K562 (cell line): ENCODE measurements at regions not wholly inside any gene's neighbourhood (a gene's known extent, or its start where the extent isn't known, plus 50 kb on each side); places are given as distances from the start of the nearest gene placed in this dataset.

ENCODE experiments used
- ATAC-seq: fragments of 200-7000 bp; cut with Tn5 transposase; 3 replicates; pipeline ENCODE4 v1.9.1; 2020; ENCODE audit warnings: moderate library complexity
- BruUV-seq: library from RNA; stranded (reverse); fragments of 400-500 nt; replicated peaks from 2 replicates; lab custom pipeline; 2021; lab: Mats Ljungman, UMichigan
- CTCF ChIA-PET: fragments of 300-600 bp; formaldehyde crosslinking; extraction: SDS; loops from one replicate; lab custom pipeline; 2021; ENCODE audit warnings: low intra/inter-chr PET ratio; lab: Yijun Ruan, JAX
- POLR2A ChIA-PET: fragments of 300-600, 350-650 bp; sonication (Branson Sonifier 250); formaldehyde crosslinking; extraction: SDS; loops from one replicate; lab custom pipeline; 2021; ENCODE audit warnings: antibody characterized with exemption, inconsistent platforms; lab: Yijun Ruan, JAX
- DNase-seq, 4 experiments: peaks; one replicate each; pipeline versions ENCODE4 v3.0.0 to v3.0.0-alpha.2; 2011 to 2018; ENCODE audit warnings: low spot score in 3 of 4, mixed read lengths in 3 of 4; ENCODE audit errors: extremely low read depth in 1 of 4
- FAIRE-seq: peaks from 2 replicates; lab custom pipeline; 2011; peaks lifted over from hg19 to GRCh38; lab: Jason Lieb, UNC
- H2AFZ ChIP-seq: 2 replicates; pipeline ENCODE4 v1.6.0; 2011; ENCODE audit warnings: low read depth, low read length, control low read depth, inconsistent platforms
- H3K27ac ChIP-seq: fragments of 200-600 bp; 3 replicates; pipeline ENCODE4 v1.8.0; 2011; ENCODE audit warnings: low read depth, mild to moderate bottlenecking, control low read depth, inconsistent platforms, low read length, moderate library complexity, mixed read lengths; ENCODE audit errors: extremely low read depth
- H3K27me3 ChIP-seq, 2 experiments: fragments of 300-600 bp in 1 of 2; 2 replicates in 1 of 2; 3 replicates in 1 of 2; pipeline versions ENCODE4 v1.6.0 to v1.8.0; 2011; ENCODE audit warnings: inconsistent platforms in 2 of 2, low read length in 2 of 2, mild to moderate bottlenecking in 1 of 2, mixed read lengths in 1 of 2, moderate library complexity in 1 of 2; ENCODE audit not compliant: control insufficient read depth in 2 of 2, insufficient read depth in 2 of 2
- H3K36me3 ChIP-seq: fragments of 300-600 bp; 3 replicates; pipeline ENCODE4 v1.8.0; 2011; ENCODE audit warnings: mild to moderate bottlenecking, low read length, inconsistent platforms; ENCODE audit not compliant: control insufficient read depth, insufficient read depth
- H3K4me1 ChIP-seq, 2 experiments: fragments of 200-600 bp in 1 of 2; replicated peaks in 1 of 2; 2 replicates in 1 of 2; 3 replicates in 1 of 2; pipeline versions ENCODE4 v1.5.1 to v1.8.0; 2011; ENCODE audit warnings: inconsistent platforms in 2 of 2, low read length in 2 of 2, mild to moderate bottlenecking in 1 of 2, mixed read lengths in 1 of 2, moderate library complexity in 1 of 2; ENCODE audit not compliant: control insufficient read depth in 2 of 2, insufficient read depth in 2 of 2
- H3K4me2 ChIP-seq: 2 replicates; pipeline ENCODE4 v1.6.1; 2011; ENCODE audit warnings: low read length, control low read depth, inconsistent platforms, mixed read lengths; ENCODE audit not compliant: insufficient read depth
- H3K4me3 ChIP-seq: fragments of 200-600 bp; sonication (generic), shearing (Covaris generic); 2 replicates; pipeline ENCODE4 v1.5.1; 2016; ENCODE audit warnings: control low read depth, inconsistent platforms
- H3K79me2 ChIP-seq: fragments of 200-600 bp; 3 replicates; pipeline ENCODE4 v1.8.0; 2011; ENCODE audit warnings: low read length, inconsistent platforms; ENCODE audit not compliant: control insufficient read depth, insufficient read depth
- H3K9ac ChIP-seq, 2 experiments: 2 replicates each; pipeline versions ENCODE4 v1.6.0 to v1.6.1; 2011; ENCODE audit warnings: low read depth in 2 of 2, low read length in 2 of 2, control low read depth in 1 of 2, inconsistent platforms in 1 of 2, mild to moderate bottlenecking in 1 of 2, mixed read lengths in 1 of 2; ENCODE audit not compliant: insufficient read depth in 1 of 2
- H3K9me1 ChIP-seq: one replicate; pipeline ENCODE4 v1.6.0; 2011; ENCODE audit warnings: inconsistent platforms, mild to moderate bottlenecking, low read length, moderate library complexity; ENCODE audit not compliant: control insufficient read depth, insufficient read depth
- H3K9me3 ChIP-seq: replicated peaks from 2 replicates; pipeline ENCODE4 v1.5.1; 2011; ENCODE audit warnings: low read depth, low read length, inconsistent platforms; ENCODE audit not compliant: control insufficient read depth, insufficient read depth
- H4K20me1 ChIP-seq: replicated peaks from 2 replicates; pipeline ENCODE4 v1.6.1; 2011; ENCODE audit warnings: low read length, inconsistent platforms, mixed read lengths; ENCODE audit not compliant: control insufficient read depth, insufficient read depth
- CBX1 ChIP-seq: sonication (generic); IDR thresholded peaks from 2 replicates; pipeline ENCODE4 v1.6.1; 2016; ENCODE audit warnings: antibody characterized with exemption, low read depth, mild to moderate bottlenecking
- FOXK2 ChIP-seq, 2 experiments: fragments of 450-650 bp; IDR thresholded peaks in 1 of 2; conservative IDR thresholded peaks in 1 of 2; 2 replicates each; pipeline ENCODE4 v1.6.1; 2016; ENCODE audit warnings: low read depth in 2 of 2, mild to moderate bottlenecking in 1 of 2
- HLTF ChIP-seq: fragments of 450-650 bp; IDR thresholded peaks from 2 replicates; pipeline ENCODE4 v1.6.1; 2016
- MBD1 ChIP-seq: fragments of 250-450 bp; sonication (Bioruptor Pico); IDR thresholded peaks from 2 replicates; pipeline ENCODE4 v1.8.0; 2022; ENCODE audit warnings: inconsistent platforms
- NCOA2 ChIP-seq, 2 experiments: fragments of 450-650 bp; IDR thresholded peaks; 2 replicates each; pipeline ENCODE4 v1.6.1; 2018; ENCODE audit warnings: mild to moderate bottlenecking in 2 of 2, moderate library complexity in 1 of 2; ENCODE audit not compliant: partially characterized antibody in 2 of 2
- PRPF4 ChIP-seq: fragments of 200-400 bp; formaldehyde crosslinking; IDR thresholded peaks from one replicate; pipeline ENCODE4 v1.6.1; 2017; ENCODE audit warnings: low read length, low read depth, mild to moderate bottlenecking; ENCODE audit not compliant: insufficient read depth, poor library complexity, severe bottlenecking
- PTTG1 ChIP-seq: fragments of 450-650 bp; IDR thresholded peaks from 2 replicates; pipeline ENCODE4 v1.6.1; 2016; ENCODE audit warnings: low read depth, mild to moderate bottlenecking, missing genetic modification characterization, missing compliant biosample characterization
- TRIM28 ChIP-seq: fragments of 450-650 bp; IDR thresholded peaks from 2 replicates; pipeline ENCODE4 v1.6.1; 2017
- ZBTB49 ChIP-seq: sonication (generic); formaldehyde crosslinking; IDR thresholded peaks from 2 replicates; pipeline ENCODE4 v1.8.0; 2022; ENCODE audit warnings: missing genetic modification reagents, mild to moderate bottlenecking, borderline replicate concordance
- ZBTB8A ChIP-seq: fragments of 450-650 bp; IDR thresholded peaks from 2 replicates; pipeline ENCODE4 v1.6.1; 2018; ENCODE audit warnings: mild to moderate bottlenecking, moderate library complexity; ENCODE audit not compliant: partially characterized antibody
- ZNF146 ChIP-seq: IDR thresholded peaks from one replicate; pipeline ENCODE4 v1.6.1; 2018; ENCODE audit warnings: missing compliant biosample characterization; ENCODE audit not compliant: unreplicated experiment
- ZNF282 ChIP-seq: sonication (generic); formaldehyde crosslinking; IDR thresholded peaks from 2 replicates; pipeline ENCODE4 v1.8.1; 2023; ENCODE audit warnings: missing genetic modification reagents
- ZNF311 ChIP-seq: fragments of 250-450 bp; sonication (Bioruptor Pico); IDR thresholded peaks from 2 replicates; pipeline ENCODE4 v1.4.0; 2020; ENCODE audit warnings: mild to moderate bottlenecking, moderate library complexity
- ZNF57 ChIP-seq: fragments of 450-650 bp; formaldehyde crosslinking; IDR thresholded peaks from 2 replicates; pipeline ENCODE4 v1.4.0; 2020; ENCODE audit warnings: mild to moderate bottlenecking, moderate library complexity
- ZZZ3 ChIP-seq: fragments of 450-650 bp; IDR thresholded peaks from 2 replicates; pipeline ENCODE4 v1.6.1; 2016; ENCODE audit warnings: antibody characterized with exemption, mild to moderate bottlenecking, moderate library complexity
- WGBS: fragments of 100-300 bp; shearing (Covaris generic); methylation state at CpG from one replicate; pipeline ENCODE4 v1.1.6; 2016; ENCODE audit warnings: low coverage, mixed read lengths; ENCODE audit not compliant: insufficient coverage; ENCODE audit errors: missing lambda C conversion rate; 5-methylcytosine and 5-hydroxymethylcytosine counted together
- in situ Hi-C: fragments of 300-500 bp; cut with MboI; formaldehyde crosslinking; loops from 4 replicates; pipeline ENCODE4 v1.15.0; 2018; ENCODE audit warnings: inconsistent platforms, mixed read lengths
- intact Hi-C: fragments of 100-400 bp; cut with micrococcal nuclease; formaldehyde crosslinking; loops from 2 replicates; pipeline ENCODE4 v1.14.2; 2022

DNA sequence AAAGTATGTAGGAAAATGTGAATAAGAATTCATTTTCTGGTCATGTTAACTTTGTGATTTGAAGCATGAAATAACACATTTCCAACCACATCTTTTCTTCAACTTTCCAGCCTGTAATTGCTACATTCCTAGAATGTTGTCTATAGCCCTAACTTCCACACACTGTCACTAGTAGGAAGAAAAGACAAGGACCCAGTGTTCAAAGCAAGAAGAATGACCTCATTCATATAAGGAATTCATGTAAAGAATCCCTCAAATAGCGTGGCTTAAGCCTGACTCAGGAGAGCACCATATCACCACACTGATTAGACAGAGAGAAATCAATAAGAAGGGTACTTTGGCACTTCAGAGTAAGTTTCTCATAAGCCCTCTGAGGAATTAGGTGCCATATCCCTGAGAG, 318.7 kb upstream of the CHRM2 start (continued):
- TF ChIP-seq ZBTB49 (CRISPR knock-in tag) (no peak), ZZZ3 (no peak), ZNF57 (CRISPR knock-in tag) (no peak), ZNF311 (CRISPR knock-in tag) (no peak), PRPF4 (no peak), TRIM28 (no peak), PTTG1 (tag) (no peak)
- TF ChIP-seq, all 486 proteins: peak for 0

DNA sequence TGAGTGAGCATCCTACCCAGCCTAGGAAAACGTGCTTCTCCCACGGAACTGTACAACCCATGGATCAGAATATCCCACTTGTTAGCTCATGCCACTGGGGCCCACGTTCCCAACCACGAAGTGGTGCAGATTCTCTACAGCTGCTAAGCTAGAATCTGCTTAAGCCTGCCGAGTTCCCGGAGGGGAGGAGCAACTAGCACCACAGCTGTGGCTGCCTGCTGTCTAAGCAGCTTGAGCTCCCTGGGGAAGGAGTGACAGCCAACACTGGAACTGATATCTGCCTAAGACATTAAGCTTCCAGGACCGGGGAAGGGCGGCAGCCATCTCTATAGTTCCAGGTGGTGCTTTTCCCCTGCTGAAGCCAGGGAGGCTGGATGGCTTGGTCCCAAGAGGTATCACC, 334.7 kb upstream of the CHRM2 start:
- no peak overlapping the region for H3K4me3 ChIP-seq
- ChIA-PET POLR2A (no interaction called here), CTCF (no interaction called here)
- H3K4me2 ChIP-seq, result no peak overlapping the region
- ATAC-seq, result no peak
- no peaks in the 10 kb centered on the region for H4K20me1 ChIP-seq
- no peaks in the 10 kb centered on the region for H3K27me3 ChIP-seq
- H3K79me2 ChIP-seq, result no peaks in the 10 kb centered on the region
- H3K9me3 ChIP-seq, result no peaks in the 10 kb centered on the region
- H2AFZ ChIP-seq, result no peak overlapping the region
- no peak overlapping the region for H3K27ac ChIP-seq
- no TSS peak for BruUV-seq
- H3K9me1 ChIP-seq, result no peaks in the 10 kb centered on the region
- in situ Hi-C loops, result no loop called here
- intact Hi-C loops, result no loop called here
- H3K9ac ChIP-seq, result no peak overlapping the region
- under 1% methylated on average over 8 of the region's 8 CpGs for WGBS
- DNase-seq, result no peak
- H3K36me3 ChIP-seq, result no peaks in the 10 kb centered on the region
- H3K4me1 ChIP-seq, result no peaks in the 10 kb centered on the region
- FAIRE-seq, result no peak
- TF ChIP-seq PRPF4 (no peak), HLTF (no peak), ZBTB49 (CRISPR knock-in tag) (no peak), ZNF282 (CRISPR knock-in tag) (no peak), FOXK2 (conservative IDR thresholded peaks at IDR 0.05 in 1 of 2, IDR thresholded peaks at IDR 0.05 in 1 of 2; ENCODE audit: low read depth in 2 of 2) (no peak), NCOA2 (IDR thresholded peaks at IDR 0.05; ENCODE audit: partially characterized antibody in 2 of 2) (no peak), ZNF146 (CRISPR knock-in tag) (no peak), CBX1 (no peak), MBD1 (CRISPR knock-in tag) (no peak), ZBTB8A (no peak)
